ENCODE measurements at regions not wholly inside any gene's neighbourhood (a gene's known extent, or its start where the extent isn't known, plus 50 kb on each side); places are given as distances from the start of the nearest gene placed in this dataset.

GRCh38 chr1:187078916-187079315 is 250.2 kb downstream of the PLA2G4A start:
- DNase-seq = no peak
- intact Hi-C loops (cut with DNase I) = no loop called here

GRCh38 chr1:187079330-187079729 is 250.6 kb downstream of the PLA2G4A start:
- intact Hi-C loops (cut with DNase I) = no loop called here

GRCh38 chr1:187091666-187092065 is 262.9 kb downstream of the PLA2G4A start:
- DNase-seq = no peak
- intact Hi-C loops (cut with DNase I) = no loop called here

More at GRCh38 chr1:187079330-187079729, 250.6 kb downstream of the PLA2G4A start:
- DNase-seq = no peak

- intact Hi-C loops (cut with DNase I) = no loop called here
- no peak for DNase-seq
Measured at GRCh38 chr1:187092104-187092503, 263.4 kb downstream of the PLA2G4A start.

GRCh38 chr1:187096689-187097088 is 267.9 kb downstream of the PLA2G4A start:
- no peak for DNase-seq
- intact Hi-C loops (cut with DNase I) = no loop called here

GRCh38 chr1:187110351-187110750 is 281.6 kb downstream of the PLA2G4A start:
- no peak for DNase-seq
- intact Hi-C loops (cut with DNase I) = no loop called here

GRCh38 chr1:187114792-187115191 is 286.0 kb downstream of the PLA2G4A start:
- intact Hi-C loops (cut with DNase I) = no loop called here
- no peak for DNase-seq

GRCh38 chr1:187121661-187122060 is 292.9 kb downstream of the PLA2G4A start:
- no peak for DNase-seq
- intact Hi-C loops (cut with DNase I) = no loop called here

- intact Hi-C loops (cut with DNase I) = no loop called here
Measured at GRCh38 chr1:187122566-187122965, 293.8 kb downstream of the PLA2G4A start.

GRCh38 chr1:187129132-187129531 is 300.4 kb downstream of the PLA2G4A start:
- no peak for DNase-seq
- intact Hi-C loops (cut with DNase I) = no loop called here

More at GRCh38 chr1:187122566-187122965, 293.8 kb downstream of the PLA2G4A start:
- no peak for DNase-seq

- intact Hi-C loops (cut with DNase I) = no loop called here
- DNase-seq = no peak
Measured at GRCh38 chr1:187143783-187144182, 315.0 kb downstream of the PLA2G4A start.

- no peak for DNase-seq
- intact Hi-C loops (cut with DNase I) = no loop called here
Measured at GRCh38 chr1:187146388-187146787, 317.6 kb downstream of the PLA2G4A start.

- DNase-seq = no peak
- intact Hi-C loops (cut with DNase I) = no loop called here
Measured at GRCh38 chr1:187151555-187151954, 322.8 kb downstream of the PLA2G4A start.

GRCh38 chr1:187153047-187153446 is 324.3 kb downstream of the PLA2G4A start:
- no peak for DNase-seq
- intact Hi-C loops (cut with DNase I) = no loop called here

GRCh38 chr1:187157115-187157514 is 328.4 kb downstream of the PLA2G4A start:
- DNase-seq = no peak

GRCh38 chr1:187157552-187157951 is 328.8 kb downstream of the PLA2G4A start:
- no peak for DNase-seq
- intact Hi-C loops (cut with DNase I) = no loop called here

More at GRCh38 chr1:187157115-187157514, 328.4 kb downstream of the PLA2G4A start:
- intact Hi-C loops (cut with DNase I) = no loop called here

GRCh38 chr1:187167555-187167954 is 338.8 kb downstream of the PLA2G4A start:
- intact Hi-C loops (cut with DNase I) = no loop called here
- no peak for DNase-seq

GRCh38 chr1:187168297-187168696 is 339.5 kb downstream of the PLA2G4A start:
- intact Hi-C loops (cut with DNase I) = no loop called here
- DNase-seq = no peak

GRCh38 chr1:187185389-187185788 is 356.6 kb downstream of the PLA2G4A start:
- intact Hi-C loops (cut with DNase I) = no loop called here
- no peak for DNase-seq

- intact Hi-C loops (cut with DNase I) = no loop called here
- DNase-seq = no peak
Measured at GRCh38 chr1:187197685-187198084, 368.9 kb downstream of the PLA2G4A start.

GRCh38 chr1:187203257-187203656 is 374.5 kb downstream of the PLA2G4A start:
- intact Hi-C loops (cut with DNase I) = no loop called here
- DNase-seq = no peak

- intact Hi-C loops (cut with DNase I) = no loop called here
- no peak for DNase-seq
Measured at GRCh38 chr1:187212377-187212776, 383.6 kb downstream of the PLA2G4A start.

GRCh38 chr1:187226396-187226795 is 397.6 kb downstream of the PLA2G4A start:
- intact Hi-C loops (cut with DNase I) = no loop called here
- no peak for DNase-seq
